HUDEP-2 (cell line): ENCODE measurements at regions not wholly inside any gene's neighbourhood (a gene's known extent, or its start where the extent isn't known, plus 50 kb on each side); places are given as distances from the start of the nearest gene placed in this dataset.
"Not testable (repeated sequence)": the region's sequence is repeated elsewhere in the genome, so short reads cannot be mapped to it uniquely, and the experiment has no call there.

Source experiments
- DNase-seq, 76 experiments: peaks; one replicate each; lab custom pipeline; 2025; ENCODE audit not compliant: unreplicated experiment in 76 of 76; lab: John Stamatoyannopoulos, UW

GRCh38 chr4:150018257-150018656, 60.0 kb upstream of the DCLK2 start:
- no peak for DNase-seq

GRCh38 chr4:150021483-150021882, 56.8 kb upstream of the DCLK2 start:
- no peak for DNase-seq

- DNase-seq = no peak
Observed at GRCh38 chr4:150023489-150023888, 54.8 kb upstream of the DCLK2 start.

- not testable (repeated sequence) for DNase-seq
Observed at GRCh38 chr4:150026987-150027386, 51.3 kb upstream of the DCLK2 start.
